GM21528 (cell line): ENCODE measurements at regions not wholly inside any gene's neighbourhood (a gene's known extent, or its start where the extent isn't known, plus 50 kb on each side); places are given as distances from the start of the nearest gene placed in this dataset.

Experiments
- ATAC-seq: cut with Tn5 transposase; IDR thresholded peaks from one replicate; pipeline ENCODE4 v1.9.1; 2021; ENCODE audit warnings: mild to moderate bottlenecking, moderate library complexity; ENCODE audit not compliant: unreplicated experiment, low FRiP score

DNA sequence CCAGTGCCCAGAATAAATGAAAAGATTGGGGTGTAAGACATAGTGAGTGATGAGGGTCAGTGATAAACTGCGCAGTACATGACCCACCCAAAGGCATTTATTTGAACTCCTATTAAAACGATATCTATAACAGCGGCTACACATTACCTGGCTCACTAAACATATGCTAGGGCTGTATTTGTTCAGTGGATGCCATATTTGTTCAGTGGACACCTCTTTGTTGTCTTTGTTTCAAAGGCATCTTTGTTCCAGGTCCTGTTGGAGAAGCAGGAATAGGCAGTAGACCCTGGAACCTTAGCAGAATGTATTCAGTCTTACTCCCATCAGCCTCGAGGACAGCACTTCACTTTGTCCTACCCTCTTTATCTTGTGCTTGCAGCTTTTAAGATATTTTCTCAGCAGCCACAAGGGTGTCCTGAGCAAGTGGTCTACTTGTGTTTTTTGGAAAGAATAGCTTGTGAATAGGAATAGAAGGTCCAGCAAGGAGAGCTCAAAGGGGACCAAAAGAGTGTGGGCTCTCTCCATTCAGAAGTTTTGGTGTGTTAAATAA is 650.8 kb upstream of the FANCL start:
- ATAC-seq: no peak

DNA sequence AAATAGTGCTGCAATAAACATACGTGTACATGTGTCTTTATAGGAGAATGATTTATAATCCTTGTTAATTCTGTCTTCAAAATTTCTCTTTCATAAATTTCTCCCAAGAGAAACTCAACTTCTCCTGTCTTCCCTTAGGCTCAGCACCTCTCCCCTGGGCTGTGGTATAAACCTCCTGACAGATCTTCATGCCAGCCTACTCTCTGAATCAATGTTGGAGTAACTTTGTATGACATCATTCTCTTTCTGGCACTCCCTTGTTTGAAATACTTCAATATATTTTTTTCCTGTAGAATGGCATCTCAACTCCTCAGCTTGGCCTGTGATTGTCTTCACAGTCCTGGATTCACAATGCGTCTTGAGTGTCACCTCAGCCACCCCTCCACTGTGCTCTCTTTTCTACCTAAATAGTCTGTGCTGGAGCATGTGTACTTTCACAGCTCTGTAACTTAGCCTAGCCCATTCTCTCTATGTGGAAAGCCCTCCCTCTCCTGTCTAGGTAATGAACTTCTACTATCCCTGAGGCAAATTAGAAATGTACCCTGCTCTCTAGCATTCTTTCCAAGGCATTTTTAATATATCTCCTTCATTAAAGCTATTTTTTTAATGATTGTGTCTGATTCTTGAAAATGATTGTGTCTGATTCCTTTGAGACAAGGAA is 649.9 kb upstream of the FANCL start:
- no peak for ATAC-seq

GRCh38 chr2:58886009-58886408 is 644.9 kb upstream of the FANCL start:
- ATAC-seq: no peak

DNA sequence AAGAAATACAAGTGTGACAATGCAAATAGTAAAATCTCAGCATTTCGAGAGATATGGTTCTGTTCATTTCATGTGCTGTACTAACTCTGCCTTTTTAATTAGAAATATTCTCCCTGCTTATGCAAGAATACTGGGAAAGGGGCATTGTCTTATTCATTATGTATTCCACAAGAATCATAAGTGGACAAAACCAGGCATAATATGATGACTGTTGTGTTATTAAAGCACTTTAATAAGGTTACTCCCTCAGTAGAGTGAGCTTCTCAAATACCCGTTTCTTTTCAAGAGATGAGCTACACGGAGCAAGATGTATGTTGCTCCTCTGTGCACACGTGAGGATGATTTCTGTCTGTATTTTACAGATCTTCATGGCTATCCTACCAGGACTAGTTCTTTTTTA is 638.7 kb upstream of the FANCL start:
- no peak for ATAC-seq

GRCh38 chr2:58878778-58879177 is 637.7 kb upstream of the FANCL start:
- ATAC-seq: no peak

DNA sequence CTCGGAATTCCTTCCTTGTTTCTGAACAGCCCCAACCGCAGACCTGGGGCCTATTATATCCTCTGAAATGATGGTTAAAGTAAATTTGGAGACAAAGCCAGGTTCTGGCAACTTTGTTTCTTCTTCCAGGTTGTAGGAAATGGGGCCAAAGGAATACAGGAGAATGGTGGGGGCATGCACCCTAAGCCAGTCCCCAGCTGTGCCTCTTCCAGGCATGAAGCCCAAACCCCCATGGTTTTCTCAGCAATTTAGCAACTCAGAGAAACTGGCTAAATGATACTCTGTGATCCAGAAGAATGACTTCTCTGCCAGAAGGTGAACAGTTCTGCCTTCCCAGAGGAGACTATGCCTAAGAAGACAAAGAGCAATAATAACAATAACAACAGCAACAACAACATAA is 635.0 kb upstream of the FANCL start:
- ATAC-seq: no peak

DNA sequence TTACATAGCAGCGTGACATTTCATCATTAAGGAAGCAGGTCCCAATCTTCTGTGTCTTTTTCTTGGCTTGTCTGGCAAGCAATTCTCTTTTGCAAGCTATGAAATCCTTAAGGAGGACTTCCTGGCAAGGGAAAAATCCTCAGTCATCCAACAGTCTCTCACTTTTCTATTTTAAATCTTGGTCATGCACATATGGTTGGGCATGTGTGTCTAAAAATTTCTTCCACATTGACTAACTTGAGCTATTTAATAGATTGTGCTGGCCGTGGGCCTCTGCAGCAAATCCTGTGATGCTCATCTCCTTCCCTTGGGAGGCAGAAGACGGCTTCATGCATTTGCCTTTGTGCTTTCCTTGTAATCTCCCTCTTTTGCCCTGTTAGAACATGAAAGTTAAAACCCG is 634.3 kb upstream of the FANCL start:
- ATAC-seq: no peak

GRCh38 chr2:58871469-58872142 is 630.5 kb upstream of the FANCL start:
- ATAC-seq: no peak

DNA sequence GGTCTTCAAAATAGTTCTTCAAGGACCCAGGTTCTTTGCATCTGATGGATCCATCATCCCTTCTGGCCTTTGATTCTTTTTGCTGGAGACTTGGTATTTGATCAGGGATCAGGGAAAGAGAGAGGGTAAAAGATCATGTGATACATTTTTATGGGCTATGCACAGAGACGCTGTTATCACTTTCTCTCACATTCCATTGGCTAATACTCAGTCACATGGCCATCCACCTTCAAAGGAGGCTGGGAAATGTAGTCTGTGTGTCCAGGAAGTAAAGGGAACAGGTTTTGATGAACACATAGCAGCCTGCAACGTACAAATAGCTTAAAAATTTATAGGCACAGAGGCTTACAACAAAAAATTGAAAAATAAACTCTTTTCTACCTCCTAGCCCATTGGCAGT is 629.6 kb upstream of the FANCL start:
- ATAC-seq: peak; percentile 59

- no peak for ATAC-seq
Measured at GRCh38 chr2:58866946-58867345, 625.8 kb upstream of the FANCL start.

- ATAC-seq: no peak
Measured at GRCh38 chr2:58866527-58866926, 625.4 kb upstream of the FANCL start.

DNA sequence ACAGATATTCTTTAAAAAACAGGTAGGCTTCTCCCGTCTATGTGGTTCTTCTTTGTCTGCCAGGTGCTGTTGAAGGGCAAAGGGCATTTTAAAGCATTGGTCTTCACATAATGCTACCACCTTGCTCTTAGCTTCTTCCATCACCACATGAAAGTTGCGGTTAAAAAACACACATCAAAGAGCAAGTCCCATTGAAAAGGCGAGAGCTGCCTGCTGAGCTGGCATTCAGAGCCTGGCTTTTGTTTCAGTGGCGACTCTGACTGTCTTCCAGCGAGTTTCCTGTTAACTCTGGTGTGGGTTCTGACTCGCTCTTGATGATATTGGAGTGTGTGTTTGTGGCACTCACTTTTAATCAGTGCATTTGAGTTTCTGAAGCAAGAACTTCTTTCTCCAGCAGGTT is 624.9 kb upstream of the FANCL start:
- ATAC-seq: no peak

DNA sequence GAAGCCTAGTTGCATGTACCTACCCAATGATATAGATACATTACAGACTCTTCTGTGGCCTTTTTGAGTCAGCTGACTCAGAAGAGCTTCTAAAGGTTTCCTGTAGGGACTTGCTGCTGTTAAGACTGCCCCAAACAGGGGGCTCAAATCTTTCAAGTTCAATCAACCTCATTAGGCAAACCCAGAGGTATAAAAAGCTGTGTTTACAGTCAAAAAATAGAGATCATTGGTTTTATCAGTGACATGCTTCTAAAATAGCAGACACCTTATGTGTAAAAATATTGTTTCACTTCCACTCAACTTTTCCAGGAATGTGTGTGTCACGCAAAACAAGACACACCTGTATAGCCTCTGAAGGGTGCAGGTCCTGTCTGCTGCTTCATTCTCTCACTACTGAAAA is 624.3 kb upstream of the FANCL start:
- peak; percentile 69 for ATAC-seq

GRCh38 chr2:58862244-58862643 is 621.1 kb upstream of the FANCL start:
- no peak for ATAC-seq

DNA sequence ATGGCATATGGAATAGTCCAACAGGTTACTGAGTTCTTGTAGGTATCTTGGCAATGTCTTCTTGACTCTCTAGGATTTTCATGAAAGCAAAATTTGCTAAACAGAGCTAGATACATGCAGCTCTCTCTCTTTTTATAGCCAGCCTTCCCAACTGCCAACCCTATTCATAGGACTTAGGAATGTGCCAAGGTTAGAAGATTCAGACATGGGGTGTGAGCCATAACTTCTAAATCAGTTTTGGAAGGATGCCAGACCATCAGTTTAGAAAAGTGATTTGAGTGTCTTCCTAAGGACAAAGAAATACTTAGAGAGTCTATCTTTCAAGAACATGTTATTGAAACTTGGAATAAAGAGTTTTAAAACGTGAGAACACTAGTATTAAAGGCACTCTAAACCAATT is 619.5 kb upstream of the FANCL start:
- ATAC-seq: no peak

- no peak for ATAC-seq
Measured at GRCh38 chr2:58856100-58856499, 615.0 kb upstream of the FANCL start.

DNA sequence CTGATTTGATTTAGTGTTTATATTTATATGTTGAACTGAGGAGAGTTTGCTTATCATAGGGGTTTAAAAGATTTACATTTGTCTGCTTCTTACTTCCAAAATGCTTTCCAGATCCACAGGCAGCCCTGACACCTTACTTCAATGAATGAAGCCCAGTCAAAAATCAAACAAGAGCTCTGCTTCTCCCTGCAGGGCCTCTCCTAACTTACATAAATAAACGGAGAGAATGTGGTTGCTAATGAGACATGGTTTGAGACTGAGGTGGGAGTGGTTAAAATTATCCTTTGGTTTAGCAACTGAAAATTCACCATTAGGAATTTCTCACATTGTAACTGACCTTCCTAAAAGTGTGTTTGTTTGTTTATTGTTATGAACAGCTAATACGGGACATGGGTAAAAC is 612.3 kb upstream of the FANCL start:
- ATAC-seq: no peak

- ATAC-seq: no peak
Measured at GRCh38 chr2:58852905-58853304, 611.8 kb upstream of the FANCL start.

GRCh38 chr2:58852243-58852642 is 611.1 kb upstream of the FANCL start:
- no peak for ATAC-seq

DNA sequence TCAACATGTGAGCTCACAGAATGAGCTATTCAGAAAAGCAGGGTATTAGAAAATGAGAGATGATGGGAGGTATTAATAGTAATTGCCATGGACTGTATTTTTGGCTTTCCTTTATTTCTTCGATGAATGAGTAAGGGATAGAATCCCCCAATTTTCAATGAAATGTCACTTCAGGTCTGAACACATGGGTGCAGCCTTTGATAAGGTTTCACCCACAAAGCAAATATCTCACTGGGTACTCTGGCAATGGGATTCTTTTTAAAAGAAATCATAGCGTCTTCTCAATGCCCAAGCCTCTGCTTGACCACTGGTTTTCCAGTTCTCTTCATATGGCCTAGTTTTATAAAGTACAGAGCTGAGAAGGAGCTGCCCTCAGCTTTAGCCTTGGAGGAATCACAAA is 610.5 kb upstream of the FANCL start:
- ATAC-seq: no peak

DNA sequence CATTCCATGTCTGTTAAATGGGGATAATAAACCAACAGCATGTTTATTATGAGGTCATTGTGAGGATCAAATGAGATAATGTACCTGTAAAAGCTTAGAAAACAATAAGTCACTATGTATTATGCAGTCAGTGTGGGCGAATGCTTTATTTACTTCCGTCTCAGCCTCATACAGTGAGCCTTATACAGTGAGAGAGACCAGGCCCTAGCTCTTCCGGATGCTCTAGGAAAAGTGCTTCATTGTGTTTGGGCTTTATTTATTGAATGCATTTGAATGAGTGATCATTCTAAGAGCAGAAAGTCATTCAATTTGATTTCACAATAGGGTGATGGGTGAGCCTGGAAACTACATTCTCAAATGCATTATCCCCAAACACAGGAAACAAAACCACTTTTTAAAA is 603.9 kb upstream of the FANCL start:
- ATAC-seq: no peak

DNA sequence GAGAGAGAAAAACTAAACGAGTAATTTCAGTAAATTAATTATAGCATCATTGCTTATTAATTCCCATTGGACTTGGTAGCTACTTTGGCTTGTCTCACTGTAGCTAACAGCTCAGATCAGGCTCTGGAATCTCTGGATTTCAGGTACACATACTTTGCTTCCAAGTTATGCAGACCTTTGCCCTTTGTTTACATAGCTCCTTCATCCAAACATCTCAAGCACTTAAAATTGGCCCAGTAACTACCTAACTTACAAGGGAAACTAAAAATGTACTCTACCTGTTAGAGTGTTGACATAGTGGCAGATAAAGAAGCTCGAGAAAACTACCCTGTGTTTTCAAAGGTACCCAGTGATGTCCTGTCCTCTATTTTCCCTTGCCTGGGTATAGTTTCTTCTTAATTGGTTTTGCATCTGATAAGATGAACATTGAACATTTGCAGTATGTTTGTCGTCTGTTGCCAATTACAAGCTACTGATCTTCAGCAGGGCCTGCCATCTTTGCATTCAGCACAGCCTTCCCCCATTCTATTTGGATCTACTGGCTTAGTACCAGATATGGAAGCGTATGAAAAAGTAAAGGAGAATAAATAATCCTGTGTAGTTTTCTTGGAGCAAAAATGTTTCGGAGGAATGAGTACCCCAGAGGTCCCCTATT is 601.5 kb upstream of the FANCL start:
- no peak for ATAC-seq
